ENCODE measurements at regions not wholly inside any gene's neighbourhood (a gene's known extent, or its start where the extent isn't known, plus 50 kb on each side); places are given as distances from the start of the nearest gene placed in this dataset.

- CTCF ChIA-PET, result no interaction called here
- POLR2A ChIA-PET, result no interaction called here
- DNase-seq (ENCODE audit: extremely low spot score), result no peak
Observed at GRCh38 chr11:91560434-91560833, 664.2 kb upstream of the FAT3 start.

GRCh38 chr11:91538065-91538464, 686.6 kb upstream of the FAT3 start:
- TF ChIP-seq CTCF (IDR thresholded peaks at IDR 0.05; ENCODE audit: control extremely low read depth, extremely low read depth, low read depth, missing control alignments), result no peak
- CTCF ChIA-PET, result no interaction called here
- no peak for DNase-seq (ENCODE audit: extremely low spot score)
- POLR2A ChIA-PET, result no interaction called here

More at GRCh38 chr11:91560434-91560833, 664.2 kb upstream of the FAT3 start:
- TF ChIP-seq CTCF (IDR thresholded peaks at IDR 0.05; ENCODE audit: control extremely low read depth, extremely low read depth, low read depth, missing control alignments), result no peak

GRCh38 chr11:91536366-91536765, 688.3 kb upstream of the FAT3 start:
- TF ChIP-seq CTCF (IDR thresholded peaks at IDR 0.05; ENCODE audit: control extremely low read depth, extremely low read depth, low read depth, missing control alignments), result no peak
- CTCF ChIA-PET, result interaction anchor here (1.5 kb wide), 1 partner anchor 23 kb away, joined by 3 read pairs; no protein-coding TSS in a partner anchor
- POLR2A ChIA-PET, result no interaction called here
- no peak for DNase-seq (ENCODE audit: extremely low spot score)

- no peak for TF ChIP-seq CTCF (IDR thresholded peaks at IDR 0.05; ENCODE audit: control extremely low read depth, extremely low read depth, low read depth, missing control alignments)
- DNase-seq (ENCODE audit: extremely low spot score), result no peak
- ChIA-PET POLR2A (no interaction called here), CTCF (no interaction called here)
Observed at GRCh38 chr11:91528965-91529364, 695.7 kb upstream of the FAT3 start.

- no peak for TF ChIP-seq CTCF (IDR thresholded peaks at IDR 0.05; ENCODE audit: control extremely low read depth, extremely low read depth, low read depth, missing control alignments)
- POLR2A ChIA-PET, result no interaction called here
- no peak for DNase-seq (ENCODE audit: extremely low spot score)
- CTCF ChIA-PET, result no interaction called here
Observed at GRCh38 chr11:91527380-91528030, 697.1 kb upstream of the FAT3 start.

GRCh38 chr11:91513734-91514133, 710.9 kb upstream of the FAT3 start:
- no peak for TF ChIP-seq CTCF (IDR thresholded peaks at IDR 0.05; ENCODE audit: control extremely low read depth, extremely low read depth, low read depth, missing control alignments)
- ChIA-PET CTCF (interaction anchor here (1.2 kb wide), 1 partner anchor 19 kb away, joined by 7 read pairs; no protein-coding TSS in a partner anchor), POLR2A (no interaction called here)
- DNase-seq (ENCODE audit: extremely low spot score), result no peak

Data from GM10248 (cell line).